ENCODE measurements at regions not wholly inside any gene's neighbourhood (a gene's known extent, or its start where the extent isn't known, plus 50 kb on each side); places are given as distances from the start of the nearest gene placed in this dataset.

- no peak overlapping the region for H2AFZ ChIP-seq
Measured at GRCh38 chr2:19158896-19159295, 199.5 kb downstream of the OSR1 start.

DNA sequence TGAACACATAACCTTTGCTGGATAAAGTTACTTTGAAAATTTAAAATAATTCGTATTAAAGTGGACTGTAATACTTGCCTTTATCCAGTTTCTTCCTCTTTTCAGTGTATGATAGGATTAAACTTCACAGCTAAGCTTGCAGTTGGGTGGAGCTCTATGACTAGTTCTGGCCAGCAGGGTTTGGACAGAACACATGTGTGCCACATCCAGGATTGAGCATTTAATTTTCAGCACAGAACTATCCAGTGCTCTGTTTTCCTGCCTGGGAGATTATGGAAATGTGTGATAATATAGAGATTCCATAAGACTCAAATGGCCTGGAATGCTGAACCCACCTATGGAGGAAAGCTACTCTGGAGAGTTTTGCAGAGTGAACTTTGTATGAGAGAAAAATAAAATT, 200.2 kb downstream of the OSR1 start:
- Histone ChIP-seq H2AFZ (no peak overlapping the region), H3K9me3 (ENCODE audit: control insufficient read depth, low read length) (no peaks in the 10 kb centered on the region), H3K4me1 (no peaks in the 10 kb centered on the region), H3K27me3 (ENCODE audit: control insufficient read depth, insufficient read depth, low read length) (no peaks in the 10 kb centered on the region), H3K27ac (no peak overlapping the region), H3K79me2 (no peaks in the 10 kb centered on the region), H3K4me3 (ENCODE audit: low read depth, low read length) (no peak overlapping the region), H3K9ac (no peak overlapping the region), H3K4me2 (ENCODE audit: low read length) (no peak overlapping the region), H3K36me3 (ENCODE audit: control insufficient read depth, insufficient read depth, low read length) (no peaks in the 10 kb centered on the region)
- TF ChIP-seq CTCF (IDR thresholded peaks at IDR 0.05) = no peak

More at GRCh38 chr2:19158896-19159295, 199.5 kb downstream of the OSR1 start:
- Histone ChIP-seq H3K27ac (no peak overlapping the region), H3K4me1 (no peaks in the 10 kb centered on the region), H3K27me3 (ENCODE audit: control insufficient read depth, insufficient read depth, low read length) (no peaks in the 10 kb centered on the region), H3K4me2 (ENCODE audit: low read length) (no peak overlapping the region), H3K9ac (no peak overlapping the region), H3K4me3 (ENCODE audit: low read depth, low read length) (no peak overlapping the region), H3K36me3 (ENCODE audit: control insufficient read depth, insufficient read depth, low read length) (no peaks in the 10 kb centered on the region), H3K79me2 (no peaks in the 10 kb centered on the region), H3K9me3 (ENCODE audit: control insufficient read depth, low read length) (no peaks in the 10 kb centered on the region)
- no peak for TF ChIP-seq CTCF (IDR thresholded peaks at IDR 0.05)

GRCh38 chr2:19156646-19157045, 201.8 kb downstream of the OSR1 start:
- no peak for TF ChIP-seq CTCF (IDR thresholded peaks at IDR 0.05)
- Histone ChIP-seq H3K9ac (no peak overlapping the region), H3K36me3 (ENCODE audit: control insufficient read depth, insufficient read depth, low read length) (no peaks in the 10 kb centered on the region), H2AFZ (no peak overlapping the region), H3K4me3 (ENCODE audit: low read depth, low read length) (no peak overlapping the region), H3K4me2 (ENCODE audit: low read length) (no peak overlapping the region), H3K9me3 (ENCODE audit: control insufficient read depth, low read length) (no peaks in the 10 kb centered on the region), H3K27ac (no peak overlapping the region), H3K4me1 (no peaks in the 10 kb centered on the region), H3K79me2 (no peaks in the 10 kb centered on the region), H3K27me3 (ENCODE audit: control insufficient read depth, insufficient read depth, low read length) (no peaks in the 10 kb centered on the region)

GRCh38 chr2:19150726-19151125, 207.7 kb downstream of the OSR1 start:
- Histone ChIP-seq H3K4me3 (ENCODE audit: low read depth, low read length) (no peak overlapping the region), H3K4me1 (no peaks in the 10 kb centered on the region)

More at GRCh38 chr2:19150726-19151125, 207.7 kb downstream of the OSR1 start:
- no peak overlapping the region for H3K27ac ChIP-seq
- no peaks in the 10 kb centered on the region for H3K27me3 ChIP-seq (ENCODE audit: control insufficient read depth, insufficient read depth, low read length)
- no peak overlapping the region for H3K9ac ChIP-seq
- no peak overlapping the region for H2AFZ ChIP-seq
- H3K36me3 ChIP-seq (ENCODE audit: control insufficient read depth, insufficient read depth, low read length) = no peaks in the 10 kb centered on the region
- H3K79me2 ChIP-seq = no peaks in the 10 kb centered on the region
- no peaks in the 10 kb centered on the region for H3K9me3 ChIP-seq (ENCODE audit: control insufficient read depth, low read length)
- no peak overlapping the region for H3K4me2 ChIP-seq (ENCODE audit: low read length)
- no peak for TF ChIP-seq CTCF (IDR thresholded peaks at IDR 0.05)

Measured in parathyroid adenoma (tissue), 2 donors.